GM23338 (cell line): ENCODE measurements at regions not wholly inside any gene's neighbourhood (a gene's known extent, or its start where the extent isn't known, plus 50 kb on each side); places are given as distances from the start of the nearest gene placed in this dataset.

ENCODE experiments used
- ATAC-seq: fragments of 200-7000 bp; cut with Tn5 transposase; 3 replicates; pipeline ENCODE4 v1.9.1; 2020
- DNase-seq: peaks from one replicate; pipeline ENCODE4 v3.0.0-alpha.2; 2015; ENCODE audit warnings: low spot score
- H2AFZ ChIP-seq: fragments of 200-600 bp; sonication (generic); 2 replicates; pipeline ENCODE4 v1.8.0; 2016; ENCODE audit warnings: antibody characterized with exemption, mild to moderate bottlenecking, moderate library complexity
- H3F3A ChIP-seq: fragments of 200-600 bp; sonication (generic); replicated peaks from 2 replicates; pipeline ENCODE4 v1.8.0; 2017; ENCODE audit warnings: antibody characterized with exemption, mixed run types, low read depth
- H3K27ac ChIP-seq: fragments of 200-600 bp; sonication (generic); 2 replicates; pipeline ENCODE4 v1.6.1; 2016; ENCODE audit warnings: low read depth
- H3K27me3 ChIP-seq: fragments of 200-600 bp; sonication (generic); 2 replicates; pipeline ENCODE4 v1.8.0; 2016; ENCODE audit warnings: mild to moderate bottlenecking, mixed run types, moderate library complexity; ENCODE audit not compliant: insufficient read depth
- H3K36me3 ChIP-seq: fragments of 200-600 bp; sonication (generic); 2 replicates; pipeline ENCODE4 v1.8.0; 2016; ENCODE audit warnings: mild to moderate bottlenecking; ENCODE audit not compliant: insufficient read depth
- H3K4me1 ChIP-seq: fragments of 200-600 bp; sonication (generic); 2 replicates; pipeline ENCODE4 v1.8.0; 2016; ENCODE audit warnings: mild to moderate bottlenecking, moderate library complexity; ENCODE audit not compliant: insufficient read depth
- H3K4me2 ChIP-seq: fragments of 200-600 bp; sonication (generic); 2 replicates; pipeline ENCODE4 v1.7.1; 2017; ENCODE audit warnings: mixed run types
- H3K4me3 ChIP-seq: fragments of 200-600 bp; sonication (generic); 2 replicates; pipeline ENCODE4 v1.6.1; 2016; ENCODE audit warnings: mixed run types
- H3K79me2 ChIP-seq: fragments of 200-600 bp; sonication (generic); replicated peaks from 2 replicates; pipeline ENCODE4 v1.8.0; 2017; ENCODE audit warnings: mild to moderate bottlenecking; ENCODE audit not compliant: insufficient read depth
- H3K9me2 ChIP-seq: fragments of 200-600 bp; sonication (generic); 2 replicates; pipeline ENCODE4 v1.8.0; 2017; ENCODE audit not compliant: insufficient read depth
- H4K20me1 ChIP-seq: fragments of 200-600 bp; sonication (generic); replicated peaks from 2 replicates; pipeline ENCODE4 v1.8.0; 2017; ENCODE audit warnings: mild to moderate bottlenecking; ENCODE audit not compliant: insufficient read depth
- H3K27ac Mint-ChIP-seq: 2 replicates; pipeline ENCODE4 v1.8.0; 2020; ENCODE audit warnings: inconsistent platforms, mild to moderate bottlenecking, moderate library complexity, mixed read lengths
- H3K27me3 Mint-ChIP-seq: 3 replicates; pipeline ENCODE4 v1.8.0; 2022; ENCODE audit warnings: low read depth, mild to moderate bottlenecking, moderate library complexity, mixed read lengths, inconsistent platforms; ENCODE audit not compliant: insufficient read depth, poor library complexity
- H3K36me3 Mint-ChIP-seq: 3 replicates; pipeline ENCODE4 v1.8.0; 2021; ENCODE audit warnings: low read depth, mild to moderate bottlenecking, inconsistent platforms, moderate library complexity, mixed read lengths
- H3K4me1 Mint-ChIP-seq: 3 replicates; pipeline ENCODE4 v1.8.0; 2020; ENCODE audit warnings: mild to moderate bottlenecking, inconsistent platforms, mixed read lengths
- H3K4me3 Mint-ChIP-seq: 3 replicates; pipeline ENCODE4 v1.8.0; 2021; ENCODE audit warnings: moderate library complexity, mild to moderate bottlenecking, inconsistent platforms, mixed read lengths
- H3K9me3 Mint-ChIP-seq: 3 replicates; pipeline ENCODE4 v1.8.0; 2020; ENCODE audit warnings: moderate library complexity, mild to moderate bottlenecking, inconsistent platforms, mixed read lengths
- EZH2phosphoT487 ChIP-seq: fragments of 200-600 bp; sonication (generic); IDR thresholded peaks from one replicate; pipeline ENCODE4 v1.8.1; 2018; ENCODE audit warnings: antibody characterized with exemption; ENCODE audit not compliant: unreplicated experiment
- JUNB ChIP-seq: IDR thresholded peaks from one replicate; pipeline ENCODE4 v1.6.1; 2016; ENCODE audit warnings: antibody characterized with exemption; ENCODE audit not compliant: unreplicated experiment
- POLR2AphosphoS5 ChIP-seq: IDR thresholded peaks from 2 replicates; pipeline ENCODE4 v1.6.1; 2016; ENCODE audit warnings: antibody characterized with exemption, low read depth
- STAT1 ChIP-seq: IDR thresholded peaks from one replicate; pipeline ENCODE4 v1.6.1; 2016; ENCODE audit warnings: antibody characterized with exemption; ENCODE audit not compliant: unreplicated experiment
- ZNF331 ChIP-seq: fragments of 250-450 bp; sonication (Bioruptor Pico); IDR thresholded peaks from 2 replicates; pipeline ENCODE4 v1.5.0; 2020; ENCODE audit warnings: low read depth, mild to moderate bottlenecking, moderate library complexity
- TF ChIP-seq, protein P1 (sequence below): IDR thresholded peaks from one replicate; pipeline ENCODE4 v1.6.1; 2018; ENCODE audit warnings: antibody characterized with exemption; ENCODE audit not compliant: unreplicated experiment
- TF ChIP-seq, protein P2 (sequence below), 2 experiments: fragments of 200-600 bp in 1 of 2; sonication (generic) in 1 of 2; conservative IDR thresholded peaks; 2 replicates each; pipeline versions ENCODE4 v1.5.1 to v1.6.1; 2016 to 2017; ENCODE audit warnings: antibody characterized with exemption in 2 of 2, low read depth in 2 of 2, mild to moderate bottlenecking in 2 of 2, moderate library complexity in 1 of 2
- TF ChIP-seq, protein P3 (sequence below): IDR thresholded peaks from 2 replicates; pipeline ENCODE4 v1.6.1; 2016; ENCODE audit warnings: antibody characterized with exemption
- TF ChIP-seq, protein P4 (sequence below): fragments of 250-450 bp; sonication (Bioruptor Pico); IDR thresholded peaks from 2 replicates; pipeline ENCODE4 v1.5.0; 2020; ENCODE audit warnings: mild to moderate bottlenecking, moderate library complexity

DNA sequence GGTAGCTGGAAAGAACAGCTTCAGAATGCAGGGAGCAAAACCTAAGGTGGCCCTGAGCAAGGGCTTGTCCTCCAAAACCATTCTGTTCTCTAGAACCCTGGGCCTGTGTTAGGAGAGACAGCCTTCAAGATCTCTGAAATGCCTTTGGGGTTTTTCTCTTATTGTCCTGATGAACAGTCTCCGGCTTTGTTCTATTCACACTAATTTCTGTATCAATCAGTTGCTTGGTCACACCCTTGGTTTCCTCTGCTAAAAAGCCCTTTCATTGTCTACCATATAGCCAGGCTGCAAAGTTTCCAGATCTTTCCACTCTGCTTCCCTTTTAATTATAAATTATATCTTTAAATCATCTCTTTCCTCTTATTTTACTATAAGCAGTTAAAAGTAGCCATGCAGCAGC is 219.9 kb upstream of the ARID2 start:
- Histone ChIP-seq H2AFZ (no peak overlapping the region), H3K36me3 (no peaks in the 10 kb centered on the region), H3K79me2 (no peaks in the 10 kb centered on the region), H3K27me3 (no peaks in the 10 kb centered on the region), H3K4me1 (no peaks in the 10 kb centered on the region), H3K4me2 (no peak overlapping the region), H3K4me3 (no peak overlapping the region), H3K9me2 (no peaks in the 10 kb centered on the region), H3K27ac (no peak overlapping the region), H4K20me1 (no peaks in the 10 kb centered on the region), H3F3A (no peaks in the 10 kb centered on the region)
- no peak overlapping the region for H3K4me3 Mint-ChIP-seq
- H3K36me3 Mint-ChIP-seq = peaks cover 4% of the 10 kb centered on the region; the same call in 1 of the 3 replicates
- TF ChIP-seq POLR2AphosphoS5 (no peak), JUNB (no peak), STAT1 (no peak), EZH2phosphoT487 (no peak), ZNF331 (CRISPR knock-in tag) (no peak)
- TF ChIP-seq, protein P1, sequence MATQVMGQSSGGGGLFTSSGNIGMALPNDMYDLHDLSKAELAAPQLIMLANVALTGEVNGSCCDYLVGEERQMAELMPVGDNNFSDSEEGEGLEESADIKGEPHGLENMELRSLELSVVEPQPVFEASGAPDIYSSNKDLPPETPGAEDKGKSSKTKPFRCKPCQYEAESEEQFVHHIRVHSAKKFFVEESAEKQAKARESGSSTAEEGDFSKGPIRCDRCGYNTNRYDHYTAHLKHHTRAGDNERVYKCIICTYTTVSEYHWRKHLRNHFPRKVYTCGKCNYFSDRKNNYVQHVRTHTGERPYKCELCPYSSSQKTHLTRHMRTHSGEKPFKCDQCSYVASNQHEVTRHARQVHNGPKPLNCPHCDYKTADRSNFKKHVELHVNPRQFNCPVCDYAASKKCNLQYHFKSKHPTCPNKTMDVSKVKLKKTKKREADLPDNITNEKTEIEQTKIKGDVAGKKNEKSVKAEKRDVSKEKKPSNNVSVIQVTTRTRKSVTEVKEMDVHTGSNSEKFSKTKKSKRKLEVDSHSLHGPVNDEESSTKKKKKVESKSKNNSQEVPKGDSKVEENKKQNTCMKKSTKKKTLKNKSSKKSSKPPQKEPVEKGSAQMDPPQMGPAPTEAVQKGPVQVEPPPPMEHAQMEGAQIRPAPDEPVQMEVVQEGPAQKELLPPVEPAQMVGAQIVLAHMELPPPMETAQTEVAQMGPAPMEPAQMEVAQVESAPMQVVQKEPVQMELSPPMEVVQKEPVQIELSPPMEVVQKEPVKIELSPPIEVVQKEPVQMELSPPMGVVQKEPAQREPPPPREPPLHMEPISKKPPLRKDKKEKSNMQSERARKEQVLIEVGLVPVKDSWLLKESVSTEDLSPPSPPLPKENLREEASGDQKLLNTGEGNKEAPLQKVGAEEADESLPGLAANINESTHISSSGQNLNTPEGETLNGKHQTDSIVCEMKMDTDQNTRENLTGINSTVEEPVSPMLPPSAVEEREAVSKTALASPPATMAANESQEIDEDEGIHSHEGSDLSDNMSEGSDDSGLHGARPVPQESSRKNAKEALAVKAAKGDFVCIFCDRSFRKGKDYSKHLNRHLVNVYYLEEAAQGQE = no peak
- TF ChIP-seq, protein P2, sequence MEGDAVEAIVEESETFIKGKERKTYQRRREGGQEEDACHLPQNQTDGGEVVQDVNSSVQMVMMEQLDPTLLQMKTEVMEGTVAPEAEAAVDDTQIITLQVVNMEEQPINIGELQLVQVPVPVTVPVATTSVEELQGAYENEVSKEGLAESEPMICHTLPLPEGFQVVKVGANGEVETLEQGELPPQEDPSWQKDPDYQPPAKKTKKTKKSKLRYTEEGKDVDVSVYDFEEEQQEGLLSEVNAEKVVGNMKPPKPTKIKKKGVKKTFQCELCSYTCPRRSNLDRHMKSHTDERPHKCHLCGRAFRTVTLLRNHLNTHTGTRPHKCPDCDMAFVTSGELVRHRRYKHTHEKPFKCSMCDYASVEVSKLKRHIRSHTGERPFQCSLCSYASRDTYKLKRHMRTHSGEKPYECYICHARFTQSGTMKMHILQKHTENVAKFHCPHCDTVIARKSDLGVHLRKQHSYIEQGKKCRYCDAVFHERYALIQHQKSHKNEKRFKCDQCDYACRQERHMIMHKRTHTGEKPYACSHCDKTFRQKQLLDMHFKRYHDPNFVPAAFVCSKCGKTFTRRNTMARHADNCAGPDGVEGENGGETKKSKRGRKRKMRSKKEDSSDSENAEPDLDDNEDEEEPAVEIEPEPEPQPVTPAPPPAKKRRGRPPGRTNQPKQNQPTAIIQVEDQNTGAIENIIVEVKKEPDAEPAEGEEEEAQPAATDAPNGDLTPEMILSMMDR (conservative IDR thresholded peaks at IDR 0.05; ENCODE audit: low read depth in 2 of 2) = no peak
- TF ChIP-seq, protein P3, sequence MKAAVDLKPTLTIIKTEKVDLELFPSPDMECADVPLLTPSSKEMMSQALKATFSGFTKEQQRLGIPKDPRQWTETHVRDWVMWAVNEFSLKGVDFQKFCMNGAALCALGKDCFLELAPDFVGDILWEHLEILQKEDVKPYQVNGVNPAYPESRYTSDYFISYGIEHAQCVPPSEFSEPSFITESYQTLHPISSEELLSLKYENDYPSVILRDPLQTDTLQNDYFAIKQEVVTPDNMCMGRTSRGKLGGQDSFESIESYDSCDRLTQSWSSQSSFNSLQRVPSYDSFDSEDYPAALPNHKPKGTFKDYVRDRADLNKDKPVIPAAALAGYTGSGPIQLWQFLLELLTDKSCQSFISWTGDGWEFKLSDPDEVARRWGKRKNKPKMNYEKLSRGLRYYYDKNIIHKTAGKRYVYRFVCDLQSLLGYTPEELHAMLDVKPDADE = no peak
- TF ChIP-seq, protein P4, sequence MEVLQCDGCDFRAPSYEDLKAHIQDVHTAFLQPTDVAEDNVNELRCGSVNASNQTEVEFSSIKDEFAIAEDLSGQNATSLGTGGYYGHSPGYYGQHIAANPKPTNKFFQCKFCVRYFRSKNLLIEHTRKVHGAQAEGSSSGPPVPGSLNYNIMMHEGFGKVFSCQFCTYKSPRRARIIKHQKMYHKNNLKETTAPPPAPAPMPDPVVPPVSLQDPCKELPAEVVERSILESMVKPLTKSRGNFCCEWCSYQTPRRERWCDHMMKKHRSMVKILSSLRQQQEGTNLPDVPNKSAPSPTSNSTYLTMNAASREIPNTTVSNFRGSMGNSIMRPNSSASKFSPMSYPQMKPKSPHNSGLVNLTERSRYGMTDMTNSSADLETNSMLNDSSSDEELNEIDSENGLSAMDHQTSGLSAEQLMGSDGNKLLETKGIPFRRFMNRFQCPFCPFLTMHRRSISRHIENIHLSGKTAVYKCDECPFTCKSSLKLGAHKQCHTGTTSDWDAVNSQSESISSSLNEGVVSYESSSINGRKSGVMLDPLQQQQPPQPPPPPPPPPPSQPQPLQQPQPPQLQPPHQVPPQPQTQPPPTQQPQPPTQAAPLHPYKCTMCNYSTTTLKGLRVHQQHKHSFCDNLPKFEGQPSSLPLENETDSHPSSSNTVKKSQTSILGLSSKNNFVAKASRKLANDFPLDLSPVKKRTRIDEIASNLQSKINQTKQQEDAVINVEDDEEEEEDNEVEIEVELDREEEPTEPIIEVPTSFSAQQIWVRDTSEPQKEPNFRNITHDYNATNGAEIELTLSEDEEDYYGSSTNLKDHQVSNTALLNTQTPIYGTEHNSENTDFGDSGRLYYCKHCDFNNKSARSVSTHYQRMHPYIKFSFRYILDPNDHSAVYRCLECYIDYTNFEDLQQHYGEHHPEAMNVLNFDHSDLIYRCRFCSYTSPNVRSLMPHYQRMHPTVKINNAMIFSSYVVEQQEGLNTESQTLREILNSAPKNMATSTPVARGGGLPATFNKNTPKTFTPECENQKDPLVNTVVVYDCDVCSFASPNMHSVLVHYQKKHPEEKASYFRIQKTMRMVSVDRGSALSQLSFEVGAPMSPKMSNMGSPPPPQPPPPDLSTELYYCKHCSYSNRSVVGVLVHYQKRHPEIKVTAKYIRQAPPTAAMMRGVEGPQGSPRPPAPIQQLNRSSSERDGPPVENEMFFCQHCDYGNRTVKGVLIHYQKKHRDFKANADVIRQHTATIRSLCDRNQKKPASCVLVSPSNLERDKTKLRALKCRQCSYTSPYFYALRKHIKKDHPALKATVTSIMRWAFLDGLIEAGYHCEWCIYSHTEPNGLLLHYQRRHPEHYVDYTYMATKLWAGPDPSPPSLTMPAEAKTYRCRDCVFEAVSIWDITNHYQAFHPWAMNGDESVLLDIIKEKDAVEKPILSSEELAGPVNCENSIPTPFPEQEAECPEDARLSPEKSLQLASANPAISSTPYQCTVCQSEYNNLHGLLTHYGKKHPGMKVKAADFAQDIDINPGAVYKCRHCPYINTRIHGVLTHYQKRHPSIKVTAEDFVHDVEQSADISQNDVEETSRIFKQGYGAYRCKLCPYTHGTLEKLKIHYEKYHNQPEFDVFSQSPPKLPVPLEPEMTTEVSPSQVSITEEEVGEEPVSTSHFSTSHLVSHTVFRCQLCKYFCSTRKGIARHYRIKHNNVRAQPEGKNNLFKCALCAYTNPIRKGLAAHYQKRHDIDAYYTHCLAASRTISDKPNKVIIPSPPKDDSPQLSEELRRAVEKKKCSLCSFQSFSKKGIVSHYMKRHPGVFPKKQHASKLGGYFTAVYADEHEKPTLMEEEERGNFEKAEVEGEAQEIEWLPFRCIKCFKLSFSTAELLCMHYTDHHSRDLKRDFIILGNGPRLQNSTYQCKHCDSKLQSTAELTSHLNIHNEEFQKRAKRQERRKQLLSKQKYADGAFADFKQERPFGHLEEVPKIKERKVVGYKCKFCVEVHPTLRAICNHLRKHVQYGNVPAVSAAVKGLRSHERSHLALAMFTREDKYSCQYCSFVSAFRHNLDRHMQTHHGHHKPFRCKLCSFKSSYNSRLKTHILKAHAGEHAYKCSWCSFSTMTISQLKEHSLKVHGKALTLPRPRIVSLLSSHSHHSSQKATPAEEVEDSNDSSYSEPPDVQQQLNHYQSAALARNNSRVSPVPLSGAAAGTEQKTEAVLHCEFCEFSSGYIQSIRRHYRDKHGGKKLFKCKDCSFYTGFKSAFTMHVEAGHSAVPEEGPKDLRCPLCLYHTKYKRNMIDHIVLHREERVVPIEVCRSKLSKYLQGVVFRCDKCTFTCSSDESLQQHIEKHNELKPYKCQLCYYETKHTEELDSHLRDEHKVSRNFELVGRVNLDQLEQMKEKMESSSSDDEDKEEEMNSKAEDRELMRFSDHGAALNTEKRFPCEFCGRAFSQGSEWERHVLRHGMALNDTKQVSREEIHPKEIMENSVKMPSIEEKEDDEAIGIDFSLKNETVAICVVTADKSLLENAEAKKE = no peak
- H3K27ac Mint-ChIP-seq = no peak overlapping the region
- DNase-seq (no peak), ATAC-seq (no peak)
- peaks cover 17% of the 10 kb centered on the region for H3K9me3 Mint-ChIP-seq
- H3K27me3 Mint-ChIP-seq = no peaks in the 10 kb centered on the region
- no peaks in the 10 kb centered on the region for H3K4me1 Mint-ChIP-seq
